Hepatocyte (in vitro differentiated cells): ENCODE measurements at regions not wholly inside any gene's neighbourhood (a gene's known extent, or its start where the extent isn't known, plus 50 kb on each side); places are given as distances from the start of the nearest gene placed in this dataset.

ENCODE experiments used
- DNase-seq: peaks from one replicate; pipeline ENCODE4 v3.0.0-alpha.2; 2016; ENCODE audit warnings: low spot score
- H2AFZ ChIP-seq: fragments of 200-600 bp; sonication (generic); 2 replicates; pipeline ENCODE4 v1.6.0; 2016; ENCODE audit warnings: antibody characterized with exemption, mild to moderate bottlenecking
- H3K27ac ChIP-seq: fragments of 200-600 bp; sonication (generic); 2 replicates; pipeline ENCODE4 v1.5.1; 2016; ENCODE audit warnings: mild to moderate bottlenecking
- H3K27me3 ChIP-seq: fragments of 200-600 bp; sonication (generic); 2 replicates; pipeline ENCODE4 v1.6.1; 2016
- H3K36me3 ChIP-seq: fragments of 200-600 bp; sonication (generic); replicated peaks from 2 replicates; pipeline ENCODE4 v1.5.1; 2016; ENCODE audit warnings: low read depth; ENCODE audit not compliant: insufficient read depth
- H3K4me1 ChIP-seq: fragments of 200-600 bp; sonication (generic); 2 replicates; pipeline ENCODE4 v1.5.1; 2016; ENCODE audit warnings: mild to moderate bottlenecking, moderate library complexity; ENCODE audit not compliant: insufficient read depth
- H3K4me2 ChIP-seq: fragments of 200-600 bp; sonication (generic); 2 replicates; pipeline ENCODE4 v1.6.0; 2016
- H3K4me3 ChIP-seq: fragments of 200-600 bp; sonication (generic); 2 replicates; pipeline ENCODE4 v1.5.1; 2016; ENCODE audit warnings: mild to moderate bottlenecking
- H3K79me2 ChIP-seq: fragments of 200-600 bp; sonication (generic); 2 replicates; pipeline ENCODE4 v1.6.0; 2017; ENCODE audit warnings: mild to moderate bottlenecking
- H3K9me2 ChIP-seq: fragments of 200-600 bp; sonication (generic); replicated peaks from 2 replicates; pipeline ENCODE4 v1.6.0; 2017; ENCODE audit warnings: mild to moderate bottlenecking; ENCODE audit not compliant: insufficient read depth
- H3K9me3 ChIP-seq: fragments of 200-600 bp; sonication (generic); 2 replicates; pipeline ENCODE4 v1.5.1; 2016; ENCODE audit warnings: low read depth, mild to moderate bottlenecking
- H4K20me1 ChIP-seq: fragments of 200-600 bp; sonication (generic); 2 replicates; pipeline ENCODE4 v1.6.0; 2016; ENCODE audit warnings: mild to moderate bottlenecking; ENCODE audit not compliant: insufficient read depth, poor library complexity, severe bottlenecking
- CTCF ChIP-seq: fragments of 200-600 bp; sonication (generic); IDR thresholded peaks from 2 replicates; pipeline ENCODE4 v1.5.1; 2016; ENCODE audit warnings: antibody characterized with exemption, mild to moderate bottlenecking; ENCODE audit not compliant: poor library complexity
- EZH2 ChIP-seq: fragments of 200-600 bp; sonication (generic); IDR thresholded peaks from 2 replicates; pipeline ENCODE4 v1.6.1; 2016; ENCODE audit warnings: antibody characterized with exemption, mild to moderate bottlenecking, borderline replicate concordance
- EZH2phosphoT487 ChIP-seq: fragments of 200-600 bp; sonication (generic); IDR thresholded peaks from one replicate; pipeline ENCODE4 v1.6.1; 2018; ENCODE audit warnings: antibody characterized with exemption, mild to moderate bottlenecking, low read depth, moderate library complexity; ENCODE audit not compliant: unreplicated experiment, severe bottlenecking
- WGBS: methylation state at CpG from one replicate; pipeline ENCODE4 v1.1.6; 2016; ENCODE audit warnings: low lambda C conversion rate; ENCODE audit errors: missing lambda C conversion rate; 5-methylcytosine and 5-hydroxymethylcytosine counted together

- no peak overlapping the region for H2AFZ ChIP-seq
Measured at GRCh38 chr5:17424674-17425073, 73.4 kb upstream of the TAF11L2 start.

GRCh38 chr5:17425385-17426070, 72.5 kb upstream of the TAF11L2 start:
- DNase-seq, result no peak
- H3K79me2 ChIP-seq, result no peaks in the 10 kb centered on the region
- no peak overlapping the region for H2AFZ ChIP-seq
- TF ChIP-seq EZH2 (no peak), CTCF (no peak), EZH2phosphoT487 (no peak)
- no peaks in the 10 kb centered on the region for H3K9me3 ChIP-seq
- no peaks in the 10 kb centered on the region for H3K9me2 ChIP-seq
- peak overlapping the region; percentile 5 for H3K4me2 ChIP-seq
- H3K27ac ChIP-seq, result no peak overlapping the region
- 67% methylated on average over 8 of the region's 8 CpGs for WGBS
- no peaks in the 10 kb centered on the region for H3K4me1 ChIP-seq
- no peaks in the 10 kb centered on the region for H3K27me3 ChIP-seq
- no peaks in the 10 kb centered on the region for H3K36me3 ChIP-seq
- H3K4me3 ChIP-seq, result no peak overlapping the region
- no peaks in the 10 kb centered on the region for H4K20me1 ChIP-seq

More at GRCh38 chr5:17424674-17425073, 73.4 kb upstream of the TAF11L2 start:
- Histone ChIP-seq H3K4me1 (no peaks in the 10 kb centered on the region), H3K4me3 (no peak overlapping the region), H3K4me2 (no peak overlapping the region), H3K27me3 (no peaks in the 10 kb centered on the region), H3K9me3 (no peaks in the 10 kb centered on the region), H3K9me2 (no peaks in the 10 kb centered on the region), H3K27ac (no peak overlapping the region), H3K36me3 (no peaks in the 10 kb centered on the region), H4K20me1 (no peaks in the 10 kb centered on the region), H3K79me2 (no peaks in the 10 kb centered on the region)
- TF ChIP-seq CTCF (no peak), EZH2phosphoT487 (no peak), EZH2 (no peak)
- 80% methylated on average over 12 of the region's 12 CpGs for WGBS
- DNase-seq, result no peak

- H3K27ac ChIP-seq, result no peak overlapping the region
- TF ChIP-seq CTCF (no peak), EZH2 (no peak), EZH2phosphoT487 (no peak)
- H3K36me3 ChIP-seq, result no peaks in the 10 kb centered on the region
- no peaks in the 10 kb centered on the region for H3K9me3 ChIP-seq
- no peaks in the 10 kb centered on the region for H3K9me2 ChIP-seq
- 54% methylated on average over 2 of the region's 2 CpGs for WGBS
- H3K27me3 ChIP-seq, result no peaks in the 10 kb centered on the region
- no peak for DNase-seq
- no peaks in the 10 kb centered on the region for H3K79me2 ChIP-seq
- H3K4me1 ChIP-seq, result no peaks in the 10 kb centered on the region
- no peak overlapping the region for H3K4me3 ChIP-seq
- H4K20me1 ChIP-seq, result no peaks in the 10 kb centered on the region
- H2AFZ ChIP-seq, result no peak overlapping the region
- peak overlapping the region; percentile 30 for H3K4me2 ChIP-seq
Measured at GRCh38 chr5:17426104-17426749, 71.8 kb upstream of the TAF11L2 start.
